ENCODE measurements at regions not wholly inside any gene's neighbourhood (a gene's known extent, or its start where the extent isn't known, plus 50 kb on each side); places are given as distances from the start of the nearest gene placed in this dataset.

GRCh38 chr14:26199590-26200370 is 398.1 kb downstream of the NOVA1 start:
- DNase-seq, result peak; percentile 46

- DNase-seq, result no peak
These were observed 398.7 kb downstream of the NOVA1 start for GRCh38 chr14:26199096-26199495.

GRCh38 chr14:26194816-26195215 is 403.0 kb downstream of the NOVA1 start:
- no peak for DNase-seq

- DNase-seq, result no peak
These were observed 406.2 kb downstream of the NOVA1 start for GRCh38 chr14:26191671-26192070.

- DNase-seq, result no peak
These were observed 406.7 kb downstream of the NOVA1 start for GRCh38 chr14:26191123-26191522.

GRCh38 chr14:26190646-26191045 is 407.2 kb downstream of the NOVA1 start:
- DNase-seq, result no peak

GRCh38 chr14:26187996-26188620 is 409.7 kb downstream of the NOVA1 start:
- DNase-seq, result no peak

GRCh38 chr14:26180221-26180620 is 417.6 kb downstream of the NOVA1 start:
- DNase-seq, result no peak

- DNase-seq, result no peak
These were observed 422.2 kb downstream of the NOVA1 start for GRCh38 chr14:26175658-26176057.

GRCh38 chr14:26174395-26174794 is 423.4 kb downstream of the NOVA1 start:
- no peak for DNase-seq

GRCh38 chr14:26173581-26174110 is 424.2 kb downstream of the NOVA1 start:
- no peak for DNase-seq

GRCh38 chr14:26172396-26172795 is 425.4 kb downstream of the NOVA1 start:
- no peak for DNase-seq

- no peak for DNase-seq
These were observed 426.9 kb downstream of the NOVA1 start for GRCh38 chr14:26170885-26171284.

- no peak for DNase-seq
These were observed 434.1 kb downstream of the NOVA1 start for GRCh38 chr14:26163761-26164160.

GRCh38 chr14:26157517-26157916 is 440.3 kb downstream of the NOVA1 start:
- no peak for DNase-seq

- DNase-seq, result no peak
These were observed 454.8 kb downstream of the NOVA1 start for GRCh38 chr14:26143057-26143456.

- no peak for DNase-seq
These were observed 458.9 kb downstream of the NOVA1 start for GRCh38 chr14:26138764-26139445.

GRCh38 chr14:26137161-26137560 is 460.7 kb downstream of the NOVA1 start:
- no peak for DNase-seq

GRCh38 chr14:26132061-26132645 is 465.7 kb downstream of the NOVA1 start:
- no peak for DNase-seq

GRCh38 chr14:26130690-26131089 is 467.1 kb downstream of the NOVA1 start:
- no peak for DNase-seq

GRCh38 chr14:26128931-26129671 is 468.7 kb downstream of the NOVA1 start:
- no peak for DNase-seq

GRCh38 chr14:26124896-26125438 is 472.9 kb downstream of the NOVA1 start:
- DNase-seq, result no peak

Data from KG1 (cell line).